ENCODE measurements at regions not wholly inside any gene's neighbourhood (a gene's known extent, or its start where the extent isn't known, plus 50 kb on each side); places are given as distances from the start of the nearest gene placed in this dataset.
"Not testable (repeated sequence)": the region's sequence is repeated elsewhere in the genome, so short reads cannot be mapped to it uniquely, and the experiment has no call there.

GRCh38 chr3:72510247-72510646, 338.0 kb downstream of the SHQ1 start:
- CTCF ChIA-PET, result no interaction called here
- Histone ChIP-seq H3K4me1 (replicated peaks; ENCODE audit: insufficient read depth) (no peaks in the 10 kb centered on the region), H3K27me3 (ENCODE audit: insufficient read depth, low read depth) (no peaks in the 10 kb centered on the region), H3K27ac (no peak overlapping the region), H3K4me2 (no peak overlapping the region), H4K20me1 (ENCODE audit: insufficient read depth) (no peaks in the 10 kb centered on the region), H3K9me3 (ENCODE audit: insufficient read depth, low read depth) (no peaks in the 10 kb centered on the region), H2AFZ (no peak overlapping the region), H3K9me2 (ENCODE audit: insufficient read depth) (no peaks in the 10 kb centered on the region), H3F3A (ENCODE audit: insufficient read depth, low read depth) (no peaks in the 10 kb centered on the region), H3K4me3 (no peak overlapping the region), H3K36me3 (ENCODE audit: low read depth) (no peaks in the 10 kb centered on the region), H3K79me2 (ENCODE audit: low read depth) (no peaks in the 10 kb centered on the region)
- POLR2A ChIA-PET (ENCODE audit: unreplicated experiment), result no interaction called here
- no TSS peak for BruUV-seq (replicated peaks)
- intact Hi-C loops (cut with micrococcal nuclease; ENCODE audit: unreplicated experiment), result no loop called here
- DNase-seq, result no peak
- no peak for TF ChIP-seq EZH2 (IDR thresholded peaks at IDR 0.05; ENCODE audit: low read depth)
- TF ChIP-seq CTCF (conservative IDR thresholded peaks at IDR 0.05), result no peak

GRCh38 chr3:72505539-72506405, 342.5 kb downstream of the SHQ1 start:
- H3K27ac ChIP-seq, result no peak overlapping the region
- no peak overlapping the region for H2AFZ ChIP-seq
- BruUV-seq (replicated peaks), result no TSS peak
- no peaks in the 10 kb centered on the region for H3K79me2 ChIP-seq (ENCODE audit: low read depth)
- H3K36me3 ChIP-seq (ENCODE audit: low read depth), result no peaks in the 10 kb centered on the region
- no peaks in the 10 kb centered on the region for H3K4me1 ChIP-seq (replicated peaks; ENCODE audit: insufficient read depth)
- H3K27me3 ChIP-seq (ENCODE audit: insufficient read depth, low read depth), result no peaks in the 10 kb centered on the region
- no peak overlapping the region for H3K4me2 ChIP-seq
- CTCF ChIA-PET, result no interaction called here
- no peaks in the 10 kb centered on the region for H3K9me2 ChIP-seq (ENCODE audit: insufficient read depth)
- H4K20me1 ChIP-seq (ENCODE audit: insufficient read depth), result no peaks in the 10 kb centered on the region
- intact Hi-C loops (cut with micrococcal nuclease; ENCODE audit: unreplicated experiment), result no loop called here
- POLR2A ChIA-PET (ENCODE audit: unreplicated experiment), result no interaction called here
- TF ChIP-seq CTCF (conservative IDR thresholded peaks at IDR 0.05), result no peak
- no peak for TF ChIP-seq EZH2 (IDR thresholded peaks at IDR 0.05; ENCODE audit: low read depth)
- H3F3A ChIP-seq (ENCODE audit: insufficient read depth, low read depth), result no peaks in the 10 kb centered on the region
- DNase-seq, result no peak
- no peak overlapping the region for H3K4me3 ChIP-seq
- no peaks in the 10 kb centered on the region for H3K9me3 ChIP-seq (ENCODE audit: insufficient read depth, low read depth)

- POLR2A ChIA-PET (ENCODE audit: unreplicated experiment); H3K4me2 ChIP-seq; H3K9me3 ChIP-seq (ENCODE audit: insufficient read depth, low read depth); H3F3A ChIP-seq (ENCODE audit: insufficient read depth, low read depth); CTCF ChIA-PET; H3K27me3 ChIP-seq (ENCODE audit: insufficient read depth, low read depth); H3K79me2 ChIP-seq (ENCODE audit: low read depth); H4K20me1 ChIP-seq (ENCODE audit: insufficient read depth); H3K4me3 ChIP-seq; H3K36me3 ChIP-seq (ENCODE audit: low read depth); BruUV-seq (replicated peaks); intact Hi-C loops (cut with micrococcal nuclease; ENCODE audit: unreplicated experiment); H2AFZ ChIP-seq; H3K4me1 ChIP-seq (replicated peaks; ENCODE audit: insufficient read depth); H3K9me2 ChIP-seq (ENCODE audit: insufficient read depth); H3K27ac ChIP-seq; DNase-seq: not testable (repeated sequence)
These were observed 350.7 kb downstream of the SHQ1 start for GRCh38 chr3:72497501-72497900.
